Neural cell (in vitro differentiated cells): ENCODE measurements at regions not wholly inside any gene's neighbourhood (a gene's known extent, or its start where the extent isn't known, plus 50 kb on each side); places are given as distances from the start of the nearest gene placed in this dataset.

Experiments used
- EP300 ChIP-seq: fragments of 450-650 bp; conservative IDR thresholded peaks from 2 replicates; pipeline ENCODE4 v1.6.1; 2014; ENCODE audit warnings: antibody characterized with exemption, mild to moderate bottlenecking, moderate library complexity; ENCODE audit not compliant: poor library complexity, severe bottlenecking
- EZH2 ChIP-seq: fragments of 200-600, 300-800 bp; shearing (Covaris generic), sonication (generic); IDR thresholded peaks from 2 replicates; pipeline ENCODE4 v1.6.1; 2014; ENCODE audit warnings: antibody characterized with exemption, low read length, borderline replicate concordance, mild to moderate bottlenecking; ENCODE audit not compliant: insufficient read depth, poor library complexity, severe bottlenecking
- MXI1 ChIP-seq: fragments of 450-650 bp; conservative IDR thresholded peaks from 2 replicates; pipeline ENCODE4 v1.6.1; 2014; ENCODE audit warnings: antibody characterized with exemption, mild to moderate bottlenecking; ENCODE audit not compliant: poor library complexity, severe bottlenecking
- POLR2AphosphoS5 ChIP-seq: IDR thresholded peaks from 2 replicates; pipeline ENCODE4 v1.6.1; 2012
- SMC3 ChIP-seq: fragments of 450-650 bp; conservative IDR thresholded peaks from 2 replicates; pipeline ENCODE4 v1.6.1; 2014; ENCODE audit warnings: antibody characterized with exemption, mild to moderate bottlenecking, moderate library complexity; ENCODE audit not compliant: poor library complexity
- TAF1 ChIP-seq: IDR thresholded peaks from 2 replicates; pipeline ENCODE4 v1.6.1; 2012; ENCODE audit warnings: low read depth
- TF ChIP-seq, protein P1 (sequence below): fragments of 450-650 bp; IDR thresholded peaks from 2 replicates; pipeline ENCODE4 v1.5.1; 2014; ENCODE audit warnings: antibody characterized with exemption, mild to moderate bottlenecking, moderate library complexity; ENCODE audit not compliant: poor library complexity, severe bottlenecking
- TF ChIP-seq, protein P2 (sequence below): IDR thresholded peaks from 2 replicates; pipeline ENCODE4 v1.6.1; 2012; ENCODE audit warnings: borderline replicate concordance

- TF ChIP-seq, protein P1, sequence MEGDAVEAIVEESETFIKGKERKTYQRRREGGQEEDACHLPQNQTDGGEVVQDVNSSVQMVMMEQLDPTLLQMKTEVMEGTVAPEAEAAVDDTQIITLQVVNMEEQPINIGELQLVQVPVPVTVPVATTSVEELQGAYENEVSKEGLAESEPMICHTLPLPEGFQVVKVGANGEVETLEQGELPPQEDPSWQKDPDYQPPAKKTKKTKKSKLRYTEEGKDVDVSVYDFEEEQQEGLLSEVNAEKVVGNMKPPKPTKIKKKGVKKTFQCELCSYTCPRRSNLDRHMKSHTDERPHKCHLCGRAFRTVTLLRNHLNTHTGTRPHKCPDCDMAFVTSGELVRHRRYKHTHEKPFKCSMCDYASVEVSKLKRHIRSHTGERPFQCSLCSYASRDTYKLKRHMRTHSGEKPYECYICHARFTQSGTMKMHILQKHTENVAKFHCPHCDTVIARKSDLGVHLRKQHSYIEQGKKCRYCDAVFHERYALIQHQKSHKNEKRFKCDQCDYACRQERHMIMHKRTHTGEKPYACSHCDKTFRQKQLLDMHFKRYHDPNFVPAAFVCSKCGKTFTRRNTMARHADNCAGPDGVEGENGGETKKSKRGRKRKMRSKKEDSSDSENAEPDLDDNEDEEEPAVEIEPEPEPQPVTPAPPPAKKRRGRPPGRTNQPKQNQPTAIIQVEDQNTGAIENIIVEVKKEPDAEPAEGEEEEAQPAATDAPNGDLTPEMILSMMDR = no peak
- no peak for TF ChIP-seq EZH2
- TF ChIP-seq, protein P2, sequence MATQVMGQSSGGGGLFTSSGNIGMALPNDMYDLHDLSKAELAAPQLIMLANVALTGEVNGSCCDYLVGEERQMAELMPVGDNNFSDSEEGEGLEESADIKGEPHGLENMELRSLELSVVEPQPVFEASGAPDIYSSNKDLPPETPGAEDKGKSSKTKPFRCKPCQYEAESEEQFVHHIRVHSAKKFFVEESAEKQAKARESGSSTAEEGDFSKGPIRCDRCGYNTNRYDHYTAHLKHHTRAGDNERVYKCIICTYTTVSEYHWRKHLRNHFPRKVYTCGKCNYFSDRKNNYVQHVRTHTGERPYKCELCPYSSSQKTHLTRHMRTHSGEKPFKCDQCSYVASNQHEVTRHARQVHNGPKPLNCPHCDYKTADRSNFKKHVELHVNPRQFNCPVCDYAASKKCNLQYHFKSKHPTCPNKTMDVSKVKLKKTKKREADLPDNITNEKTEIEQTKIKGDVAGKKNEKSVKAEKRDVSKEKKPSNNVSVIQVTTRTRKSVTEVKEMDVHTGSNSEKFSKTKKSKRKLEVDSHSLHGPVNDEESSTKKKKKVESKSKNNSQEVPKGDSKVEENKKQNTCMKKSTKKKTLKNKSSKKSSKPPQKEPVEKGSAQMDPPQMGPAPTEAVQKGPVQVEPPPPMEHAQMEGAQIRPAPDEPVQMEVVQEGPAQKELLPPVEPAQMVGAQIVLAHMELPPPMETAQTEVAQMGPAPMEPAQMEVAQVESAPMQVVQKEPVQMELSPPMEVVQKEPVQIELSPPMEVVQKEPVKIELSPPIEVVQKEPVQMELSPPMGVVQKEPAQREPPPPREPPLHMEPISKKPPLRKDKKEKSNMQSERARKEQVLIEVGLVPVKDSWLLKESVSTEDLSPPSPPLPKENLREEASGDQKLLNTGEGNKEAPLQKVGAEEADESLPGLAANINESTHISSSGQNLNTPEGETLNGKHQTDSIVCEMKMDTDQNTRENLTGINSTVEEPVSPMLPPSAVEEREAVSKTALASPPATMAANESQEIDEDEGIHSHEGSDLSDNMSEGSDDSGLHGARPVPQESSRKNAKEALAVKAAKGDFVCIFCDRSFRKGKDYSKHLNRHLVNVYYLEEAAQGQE = no peak
- TF ChIP-seq POLR2AphosphoS5 = no peak
- TF ChIP-seq EP300 = no peak
- no peak for TF ChIP-seq SMC3
- no peak for TF ChIP-seq TAF1
- no peak for TF ChIP-seq MXI1
These were observed 225.5 kb downstream of the PARM1 start for GRCh38 chr4:75158451-75158850.
